ENCODE measurements at regions not wholly inside any gene's neighbourhood (a gene's known extent, or its start where the extent isn't known, plus 50 kb on each side); places are given as distances from the start of the nearest gene placed in this dataset.

DNA sequence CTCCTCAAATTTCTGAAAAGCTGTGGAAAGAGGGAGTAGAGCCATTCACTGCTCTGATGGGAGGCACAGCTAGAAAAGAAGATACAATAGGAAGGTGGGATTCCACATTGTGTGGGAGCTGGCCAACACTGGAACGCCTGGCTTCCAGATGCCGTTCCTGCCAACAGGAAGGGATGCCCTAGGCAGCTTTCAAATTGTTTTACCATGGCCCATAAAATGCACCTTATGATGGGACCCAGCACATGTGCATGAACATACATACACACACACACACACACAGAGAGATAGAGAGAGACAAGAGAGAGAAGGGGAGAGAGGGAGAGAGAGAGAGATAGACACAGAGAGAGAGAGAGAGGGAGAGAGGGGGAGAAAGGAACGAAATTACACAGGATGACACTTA, 86.1 kb upstream of the BZW1 start:
- DNase-seq, result no peak

DNA sequence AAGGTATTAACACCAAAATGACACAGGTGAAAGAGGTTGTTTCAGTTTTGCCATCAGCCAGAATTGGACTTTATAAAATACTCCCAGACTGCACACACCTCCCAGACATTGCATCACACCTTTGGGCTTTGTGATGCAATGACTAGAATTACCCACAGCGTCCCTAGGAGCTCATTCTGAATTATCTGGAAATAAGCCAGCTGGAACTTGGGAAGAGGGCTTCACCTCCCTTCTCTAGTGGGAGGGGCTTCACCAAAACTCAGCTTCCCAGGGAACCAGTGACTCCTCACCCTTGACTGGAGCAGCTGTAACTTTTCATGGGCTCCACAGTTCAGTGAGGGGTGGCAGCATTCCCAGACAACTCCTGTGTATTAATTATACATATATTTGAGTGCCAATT, 83.1 kb upstream of the BZW1 start:
- DNase-seq, result no peak

DNA sequence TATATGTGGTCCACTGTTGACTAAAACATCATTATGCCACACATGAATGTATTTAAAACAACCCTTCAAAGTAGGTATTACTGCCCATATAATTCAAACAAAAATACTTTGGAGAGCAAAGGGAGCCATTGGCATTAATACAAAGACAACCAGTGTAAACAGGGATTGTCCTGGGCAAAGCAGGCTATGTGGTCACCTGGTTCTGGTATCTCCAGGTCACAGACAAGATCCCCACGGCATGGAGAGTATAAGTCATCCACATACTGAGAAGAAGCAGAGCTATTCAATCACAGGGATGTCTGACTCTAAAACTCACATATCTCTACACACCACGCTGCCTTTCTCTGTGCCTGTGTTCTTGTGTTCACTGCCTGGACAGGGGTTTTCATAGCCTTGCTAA, 81.4 kb upstream of the BZW1 start:
- DNase-seq, result no peak

DNA sequence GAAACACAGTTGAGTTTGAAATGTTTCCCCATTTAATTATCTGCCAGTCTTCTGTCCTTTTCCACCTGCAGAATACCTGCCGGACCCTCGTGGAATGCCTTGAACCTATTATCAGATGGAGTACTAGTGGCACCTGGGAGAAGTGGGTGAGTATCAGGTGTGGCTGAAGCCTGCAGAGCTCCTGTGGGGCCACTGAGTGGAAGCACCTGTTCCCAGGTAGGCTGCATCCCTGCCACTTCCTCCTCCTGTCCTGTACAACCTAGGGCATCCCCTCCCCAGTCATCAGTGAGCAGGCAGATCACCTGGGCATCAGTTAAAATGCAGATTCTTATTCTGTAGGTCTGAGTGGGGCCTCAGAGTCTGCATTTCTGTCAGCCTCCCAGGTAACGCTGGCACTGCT, 80.8 kb upstream of the BZW1 start:
- DNase-seq, result no peak

DNA sequence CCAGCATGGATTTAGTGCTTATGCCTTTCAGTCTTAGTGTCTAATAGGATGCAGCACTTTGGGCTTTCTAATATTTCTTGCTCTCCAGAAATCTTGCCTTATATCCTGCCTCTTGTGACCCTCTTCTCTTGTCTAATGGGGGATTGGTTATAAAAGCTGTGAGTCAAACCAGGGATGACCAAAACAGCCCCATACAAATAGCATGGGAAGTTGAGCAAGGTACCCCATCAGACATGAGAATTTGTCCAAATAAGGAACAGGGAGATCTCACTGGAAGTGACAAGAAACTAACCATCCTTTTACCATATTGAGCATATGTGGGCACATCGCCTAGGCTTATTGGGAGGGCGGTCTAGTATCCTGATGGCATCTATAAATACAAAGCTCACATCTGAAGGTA, 78.8 kb upstream of the BZW1 start:
- no peak for DNase-seq

DNA sequence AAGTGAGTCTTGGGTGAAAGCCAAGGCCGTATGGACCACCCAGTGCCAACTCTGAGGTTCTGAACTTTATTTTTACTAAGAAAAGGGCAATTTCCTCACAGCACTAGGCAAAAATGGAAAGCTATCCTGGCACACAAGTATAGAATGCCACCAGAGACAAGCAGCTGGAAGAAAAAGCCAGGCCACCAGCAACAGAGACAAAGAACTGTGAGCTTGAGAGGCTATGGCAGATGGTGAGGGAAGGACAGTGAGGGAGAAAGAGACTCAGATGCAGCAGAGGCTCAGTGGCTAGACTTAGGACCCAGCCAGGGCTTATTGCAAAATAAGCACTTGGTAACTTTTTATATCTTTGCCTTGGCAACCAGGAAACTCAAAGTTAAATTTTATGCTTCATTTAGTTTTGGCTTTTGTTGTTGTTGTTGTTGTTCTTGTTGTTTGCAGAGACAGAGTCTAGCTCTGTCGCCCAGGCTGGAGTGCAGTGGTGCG, 78.0 kb upstream of the BZW1 start:
- no peak for DNase-seq

DNA sequence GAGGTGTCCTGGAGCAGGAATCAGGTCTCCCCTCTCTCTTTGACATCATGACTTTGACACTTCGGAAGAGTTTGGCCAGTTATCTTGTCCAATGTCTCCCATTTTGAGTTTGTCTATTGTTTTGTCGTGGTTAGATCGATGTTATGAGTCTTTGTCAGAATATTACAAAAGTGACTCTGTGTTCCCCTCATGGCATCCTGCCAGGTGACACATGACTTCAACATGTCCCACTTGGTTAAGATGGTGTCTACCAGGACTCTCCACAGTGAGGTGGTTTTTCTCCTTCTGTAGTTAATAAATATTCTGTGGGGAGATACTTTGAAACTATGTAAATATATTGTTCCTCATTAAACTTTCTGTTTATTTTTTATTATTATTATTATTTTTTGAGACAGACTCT, 76.6 kb upstream of the BZW1 start:
- DNase-seq, result peak; percentile 17

DNA sequence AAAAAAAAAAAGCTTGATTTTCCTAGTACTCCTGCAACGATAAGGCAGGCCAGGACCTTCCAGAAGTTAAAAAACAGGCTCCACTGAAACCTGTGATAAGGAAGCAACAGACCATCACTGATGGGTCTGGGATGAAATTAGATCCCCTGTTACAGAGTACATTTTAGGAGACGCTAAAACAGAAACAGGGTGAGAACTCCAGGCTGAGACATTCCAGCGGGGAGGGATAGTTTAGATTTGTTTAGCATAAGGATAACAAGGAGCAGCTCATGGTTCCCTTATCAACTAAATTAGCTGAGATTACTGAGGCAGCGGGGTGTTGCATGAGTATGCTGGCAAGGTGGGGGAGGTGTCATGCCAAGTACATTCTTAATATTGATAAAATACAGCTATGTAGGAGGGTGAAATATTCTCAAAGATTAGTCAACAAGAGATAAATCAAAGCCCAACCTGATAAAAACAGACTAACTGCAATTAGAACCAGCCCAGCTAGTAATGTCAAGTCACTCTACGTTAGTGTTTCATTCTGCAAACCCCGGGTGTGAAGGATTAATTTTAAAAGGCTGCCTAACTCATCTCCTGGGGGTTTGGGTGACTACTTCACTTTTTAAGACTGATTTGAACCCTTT, 75.0 kb upstream of the BZW1 start:
- no peak for DNase-seq

DNA sequence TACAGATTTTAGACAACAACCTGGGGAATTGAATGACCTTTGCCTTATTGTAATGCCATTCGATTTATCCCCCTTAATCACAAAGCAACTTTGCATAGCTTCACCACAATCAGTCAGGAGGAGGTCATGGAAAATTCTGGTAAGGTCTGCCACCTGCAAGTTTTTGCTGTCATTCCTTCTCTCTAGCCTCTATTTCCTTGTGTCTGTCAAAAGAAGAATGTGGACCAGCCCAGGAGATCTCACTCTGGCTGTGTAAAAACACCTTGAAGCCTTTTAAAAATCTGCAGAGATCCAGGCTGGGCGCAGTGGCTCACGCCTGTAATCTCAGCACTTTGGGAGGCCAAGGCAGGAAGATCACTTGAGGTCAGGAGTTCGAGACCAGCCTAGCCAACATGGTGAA, 74.1 kb upstream of the BZW1 start:
- DNase-seq, result no peak

DNA sequence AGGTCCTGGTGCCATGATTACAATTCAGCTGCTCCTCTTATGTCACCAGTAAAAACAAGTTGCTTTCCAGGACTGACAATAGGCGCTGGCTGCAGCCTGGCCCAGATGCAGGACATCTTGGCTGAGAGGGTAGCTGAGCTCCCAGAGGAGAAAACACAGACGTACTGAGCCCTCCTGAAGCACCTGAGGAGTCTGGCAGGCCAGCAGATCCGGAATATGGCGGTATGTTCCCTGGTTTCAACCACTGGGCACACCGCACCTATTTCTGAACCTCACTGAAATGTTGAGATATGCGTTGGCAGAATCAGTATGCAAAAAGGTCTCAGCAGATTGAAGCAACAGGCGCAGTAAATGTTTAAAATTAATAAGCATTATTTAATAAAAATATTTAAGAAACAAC, 73.1 kb upstream of the BZW1 start:
- DNase-seq, result no peak

DNA sequence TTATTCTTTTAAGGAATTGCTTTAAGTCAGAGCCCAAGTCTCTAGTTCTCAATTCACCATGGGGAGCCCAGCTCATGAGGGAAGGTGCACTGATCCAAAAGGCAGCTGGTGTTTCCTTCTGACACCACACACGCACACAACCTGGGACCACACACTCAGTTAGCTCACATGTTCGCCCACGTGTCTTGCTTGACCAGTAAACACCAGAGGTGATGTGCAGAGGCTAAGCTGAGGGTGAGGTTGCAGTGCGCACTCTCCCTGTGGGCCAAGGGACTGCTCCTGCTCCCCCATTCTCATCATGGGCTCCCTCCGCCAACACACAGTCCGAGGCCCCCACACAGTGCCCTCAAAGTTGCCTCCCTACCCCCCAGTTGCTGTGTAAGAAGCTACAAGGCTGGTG, 70.8 kb upstream of the BZW1 start:
- DNase-seq, result no peak

DNA sequence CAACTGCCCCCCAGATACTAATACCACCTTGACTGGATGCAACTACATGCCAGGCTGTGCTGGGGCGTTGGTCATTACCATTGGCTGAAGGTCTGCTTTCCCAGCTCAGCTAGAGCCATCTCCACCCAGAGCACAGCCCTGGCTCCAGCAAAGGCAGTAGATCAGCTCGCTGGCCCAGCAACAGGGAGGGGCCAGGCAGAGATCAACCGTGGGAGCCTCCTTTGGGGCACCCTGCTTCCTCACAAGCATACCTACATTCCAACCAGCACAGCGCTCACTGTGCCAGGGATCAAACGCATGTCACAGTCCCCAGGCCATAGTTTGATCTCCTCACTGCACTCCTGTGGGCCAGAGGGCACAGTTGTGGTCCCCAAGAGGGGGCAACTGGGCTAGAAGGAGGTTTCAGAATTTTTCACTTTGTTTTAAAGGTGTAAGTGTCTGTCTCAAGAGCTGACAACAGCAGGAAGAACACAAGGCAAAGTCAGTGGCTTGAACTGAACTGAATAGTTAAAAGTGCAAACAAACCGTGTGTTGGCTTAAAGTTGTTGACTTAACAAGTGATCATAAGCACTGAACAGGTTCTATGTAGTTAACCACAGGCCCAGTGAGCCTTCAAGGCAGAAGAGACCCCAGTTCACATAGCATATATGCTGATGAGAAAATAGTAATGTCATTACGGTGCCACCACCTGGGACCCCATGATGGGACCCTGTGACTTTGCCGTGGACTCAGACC, 70.1 kb upstream of the BZW1 start:
- DNase-seq, result no peak

DNA sequence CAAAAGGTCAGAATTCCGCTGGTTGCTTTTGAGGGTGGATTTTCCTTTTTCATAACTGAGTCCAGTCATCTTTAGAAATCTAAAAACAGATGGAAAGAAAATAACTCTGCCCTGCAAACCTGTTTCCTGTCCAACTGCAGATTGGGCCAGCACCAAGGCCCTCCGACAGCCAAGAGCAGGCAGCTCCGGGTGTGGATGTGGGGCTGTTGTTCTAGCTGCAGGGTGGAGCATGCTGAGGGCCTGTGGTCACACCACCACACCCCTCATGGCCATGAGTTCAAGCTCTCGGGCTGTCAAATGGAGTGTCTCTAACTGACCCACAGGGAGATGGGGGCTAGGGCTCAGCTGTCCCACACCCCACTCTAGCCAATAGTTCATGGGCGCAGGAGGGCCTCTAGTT, 69.3 kb upstream of the BZW1 start:
- DNase-seq, result no peak

DNA sequence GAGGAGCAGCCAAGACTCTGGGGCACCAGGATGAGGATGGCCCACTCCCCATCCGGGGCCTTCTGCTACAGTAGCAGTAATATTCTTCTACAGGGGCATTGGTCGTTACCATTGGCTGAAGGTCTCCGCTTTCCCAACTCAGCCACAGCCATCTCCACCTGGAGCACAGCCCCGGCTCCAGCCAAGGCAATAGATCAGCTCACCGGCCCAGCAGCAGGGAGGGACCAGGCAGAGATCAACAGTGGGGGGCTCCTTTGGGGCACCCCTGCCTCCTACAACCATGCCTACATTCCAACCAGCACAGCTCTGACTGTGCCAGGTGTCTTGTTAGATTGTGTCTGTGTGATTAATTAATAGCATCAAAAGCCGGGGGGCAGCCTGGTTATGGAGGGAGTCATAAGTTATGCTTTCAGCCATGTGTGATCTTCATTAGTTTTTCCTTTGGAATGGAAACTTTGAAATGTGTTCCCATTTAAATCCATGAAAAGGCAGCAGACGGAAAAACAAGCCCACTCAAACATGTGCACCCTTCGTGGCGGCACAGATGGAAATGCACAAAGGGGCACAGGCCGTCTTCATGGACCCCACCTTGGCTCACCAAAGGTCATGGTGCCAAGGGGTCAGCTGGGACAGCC, 68.6 kb upstream of the BZW1 start:
- no peak for DNase-seq

DNA sequence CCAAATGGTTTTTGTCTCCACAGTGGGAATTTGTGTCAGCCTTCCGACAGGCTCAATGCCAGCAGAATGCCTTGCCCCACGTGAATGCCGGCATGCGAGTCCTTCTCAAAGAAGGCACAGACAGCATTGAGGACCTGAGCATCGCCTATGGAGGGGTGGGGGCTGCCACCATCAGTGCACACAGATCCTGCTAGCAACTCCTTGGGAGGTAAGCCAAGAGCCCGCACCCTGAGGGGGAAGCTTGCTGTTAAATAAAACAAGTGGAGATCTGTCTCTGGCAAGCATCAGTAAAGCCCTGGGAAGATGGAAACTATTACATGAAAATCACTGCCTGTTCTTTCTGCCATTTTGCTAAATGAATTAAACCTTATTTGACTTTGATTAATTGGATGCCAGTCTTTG, 67.5 kb upstream of the BZW1 start:
- no peak for DNase-seq

DNA sequence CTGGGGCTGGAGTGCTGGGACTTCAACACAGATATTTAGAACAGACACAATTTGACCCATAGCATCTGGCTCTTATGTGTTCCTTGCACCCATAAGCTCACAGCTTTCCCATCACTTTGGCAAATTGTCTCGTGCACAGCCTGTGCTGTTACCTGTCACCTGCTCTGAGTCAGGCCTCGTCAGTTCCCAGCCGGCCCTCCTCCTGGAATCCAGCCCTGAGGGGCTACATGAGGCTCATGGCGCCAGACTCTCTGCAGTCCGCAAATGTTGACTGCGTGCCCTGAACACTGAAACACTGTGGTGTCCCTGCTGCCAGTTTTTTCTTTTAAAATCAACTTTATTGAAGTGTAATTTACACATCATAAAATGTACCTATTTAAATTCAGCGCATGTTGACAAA, 65.4 kb upstream of the BZW1 start:
- DNase-seq, result no peak

DNA sequence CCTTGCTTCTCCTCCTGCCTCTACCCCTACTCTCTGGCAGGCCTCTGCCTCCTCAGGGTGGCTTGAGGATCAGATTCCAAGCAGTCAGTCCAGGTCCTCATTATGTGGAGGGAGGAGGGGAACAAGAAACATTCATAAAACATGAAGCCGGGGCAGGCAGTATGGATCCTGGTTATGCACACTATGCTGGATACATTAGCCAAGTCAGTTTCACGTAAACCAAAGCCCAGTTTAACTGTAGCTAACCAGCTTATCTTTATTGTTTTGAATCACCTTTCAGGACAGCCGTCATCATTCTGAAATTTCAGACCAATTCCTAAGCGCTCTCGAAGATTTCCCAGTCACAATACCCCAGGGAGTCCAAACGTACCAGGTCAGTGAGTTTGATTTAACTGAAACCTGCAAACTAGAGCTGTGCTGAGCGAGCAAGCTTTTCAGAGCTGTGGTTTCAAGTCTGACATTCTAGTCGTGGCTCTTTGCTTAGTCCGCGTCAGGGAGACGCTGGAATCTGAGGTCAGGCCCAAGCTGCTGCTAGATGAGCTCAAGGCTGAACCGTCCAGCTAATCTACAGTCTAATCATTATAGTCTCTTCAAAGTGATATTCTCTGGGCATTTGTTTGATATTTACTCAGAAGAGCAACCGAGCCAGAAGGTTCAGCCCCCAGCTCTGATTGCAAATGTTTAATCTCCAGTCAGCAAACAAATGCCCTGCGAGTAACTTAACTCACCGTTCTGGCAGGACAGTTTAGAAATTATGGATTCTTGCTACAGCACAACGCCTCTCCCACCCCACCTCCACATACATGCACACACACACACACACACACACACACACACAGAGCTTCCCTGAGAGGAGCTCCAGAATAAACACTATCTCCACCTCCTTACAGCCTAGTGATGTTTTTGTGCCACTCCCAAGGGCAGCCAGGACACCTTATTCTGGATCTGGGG, 63.8 kb upstream of the BZW1 start:
- DNase-seq, result no peak

DNA sequence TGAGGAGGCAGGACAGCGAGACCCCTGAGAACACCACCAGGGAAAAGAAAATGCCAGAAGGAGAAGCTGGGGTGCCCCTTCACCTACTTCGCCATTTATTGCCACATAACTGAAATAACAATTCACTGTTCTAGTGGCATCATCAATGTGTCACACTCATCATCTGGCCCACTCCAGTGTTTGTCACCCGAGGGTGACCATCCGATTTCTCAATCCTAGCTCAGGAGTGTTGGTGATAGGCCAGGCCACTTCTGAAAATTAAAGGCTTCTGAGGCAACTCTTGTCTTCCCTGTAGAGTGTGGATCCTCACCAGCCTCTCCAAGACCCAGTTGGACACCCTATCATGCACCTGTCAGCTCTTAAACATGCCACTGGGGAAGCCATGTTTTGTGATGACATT, 62.9 kb upstream of the BZW1 start:
- no peak for DNase-seq

DNA sequence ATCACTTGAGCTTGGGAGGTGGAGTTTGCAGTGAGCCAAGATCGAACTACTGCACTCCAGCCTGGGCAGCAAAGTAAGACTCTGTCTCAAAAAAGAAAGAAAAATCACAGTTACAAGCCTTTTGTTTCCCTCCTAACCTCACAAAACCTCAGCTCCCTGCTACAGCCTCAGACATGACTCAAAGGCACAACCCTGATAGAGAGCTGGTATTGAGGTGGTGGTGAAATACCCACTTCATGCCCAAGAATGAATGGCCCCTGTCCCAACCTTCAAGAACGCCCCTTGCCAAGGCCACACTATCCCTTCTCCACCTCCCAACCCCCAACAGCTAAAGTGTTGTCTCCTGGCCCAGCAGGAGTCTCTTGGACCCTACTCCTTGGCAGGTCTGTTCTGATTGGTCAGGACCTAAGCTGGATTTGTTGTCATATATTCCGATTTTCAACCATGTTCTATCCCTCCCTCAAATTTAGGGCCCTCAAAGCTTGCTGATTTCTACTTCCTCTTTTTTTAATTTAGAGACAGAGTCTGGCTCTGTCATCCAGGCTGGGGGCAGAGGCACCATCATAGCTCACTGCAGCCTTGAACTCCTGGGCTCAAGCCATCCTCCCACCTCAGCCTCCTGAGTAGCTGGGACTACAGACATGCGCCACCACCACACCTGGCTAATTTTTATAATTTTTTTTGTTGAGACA, 61.9 kb upstream of the BZW1 start:
- DNase-seq, result no peak

DNA sequence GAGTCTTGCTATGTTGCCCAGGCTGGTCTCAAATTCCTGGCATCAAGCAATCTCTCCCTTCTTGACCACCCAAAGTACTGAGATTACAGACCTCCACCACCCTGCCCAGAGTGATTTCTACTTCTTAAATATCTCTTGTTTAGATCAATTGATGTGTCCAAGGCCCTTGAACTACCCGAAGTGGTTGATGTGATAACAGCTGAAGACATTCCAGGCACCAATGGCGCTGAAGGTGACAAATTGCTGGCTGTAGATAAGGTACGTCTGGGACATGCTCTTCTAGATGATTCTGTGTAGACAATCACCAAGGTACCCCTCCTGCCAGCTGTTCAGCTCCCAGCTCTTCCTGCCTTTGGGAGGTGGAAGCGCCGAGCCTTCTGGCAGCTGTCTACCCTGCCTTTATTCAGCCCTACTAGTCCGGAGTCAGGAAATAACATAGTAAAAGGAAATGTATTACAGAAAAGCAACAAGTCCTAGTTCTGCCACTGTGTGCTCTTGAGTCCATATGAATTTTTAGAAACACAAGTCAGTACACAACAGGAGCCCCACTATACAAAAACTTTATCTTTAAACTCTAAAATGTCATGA, 61.3 kb upstream of the BZW1 start:
- no peak for DNase-seq

DNA sequence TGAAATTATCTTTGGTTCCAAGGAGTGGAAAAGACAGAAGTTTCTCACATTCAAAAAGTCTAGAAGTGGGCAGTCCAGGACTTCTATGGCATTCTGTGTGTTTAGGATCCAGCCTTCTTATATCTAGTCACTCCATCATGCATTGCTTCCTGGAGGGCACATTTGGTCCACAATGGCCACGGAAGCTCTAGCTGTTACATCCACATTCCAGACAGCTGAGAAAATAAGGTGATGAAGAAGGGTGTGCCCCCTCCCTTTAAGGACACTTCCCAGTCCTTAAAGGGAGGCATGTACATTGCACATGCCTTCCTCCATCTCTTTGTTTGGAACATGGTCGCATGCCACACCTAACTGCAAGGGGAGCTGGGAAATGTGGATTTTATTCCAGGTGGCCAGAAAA, 59.9 kb upstream of the BZW1 start:
- no peak for DNase-seq

DNA sequence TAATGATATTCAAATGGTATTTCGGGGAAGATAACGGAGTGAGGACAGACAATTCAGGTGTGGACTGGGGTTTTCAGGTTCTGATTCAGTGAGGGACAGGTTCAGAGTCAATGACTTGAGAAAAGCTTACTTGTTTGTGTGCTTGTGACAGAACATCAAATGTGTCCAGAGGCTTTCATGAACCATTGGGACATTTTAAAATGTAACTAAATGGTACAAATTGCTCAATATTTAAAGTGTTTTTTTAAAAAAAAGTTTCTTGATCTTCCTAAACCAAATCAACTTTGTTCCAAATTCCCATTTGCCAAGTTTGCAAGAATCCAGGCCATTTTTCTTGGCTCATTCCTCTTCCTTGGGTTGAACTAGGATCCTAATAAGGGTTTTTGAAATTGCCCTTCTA, 59.4 kb upstream of the BZW1 start:
- DNase-seq, result no peak

Measured in occipital lobe (tissue), 1 donor.